Middle frontal gyrus (tissue), 1 donor: ENCODE measurements at regions not wholly inside any gene's neighbourhood (a gene's known extent, or its start where the extent isn't known, plus 50 kb on each side); places are given as distances from the start of the nearest gene placed in this dataset.

ENCODE experiments used
- DNase-seq: peaks from one replicate; pipeline ENCODE4 v3.0.0-alpha.2; 2015; ENCODE audit warnings: low spot score; ENCODE audit errors: extremely low spot score

DNA sequence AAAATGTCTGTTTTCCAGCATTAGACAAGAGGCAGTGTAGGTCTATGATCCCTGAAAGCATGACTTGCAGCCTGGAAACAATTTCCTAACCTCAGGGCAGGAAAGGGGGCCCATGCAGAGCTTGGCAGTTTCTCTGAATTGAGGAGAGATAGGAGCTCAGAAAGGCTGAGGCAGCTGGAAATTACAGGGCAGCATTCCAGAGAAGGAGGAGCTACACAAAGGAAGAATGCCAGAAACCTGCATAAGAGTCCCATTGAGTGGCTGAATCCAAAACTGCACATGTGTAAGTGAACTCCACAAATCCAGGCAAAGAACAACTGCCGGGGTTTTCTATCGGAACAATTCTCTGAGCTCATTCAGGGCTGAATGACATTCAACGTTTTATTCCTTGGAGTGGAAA is 346.8 kb downstream of the PIK3R1 start:
- DNase-seq = peak; percentile 23

DNA sequence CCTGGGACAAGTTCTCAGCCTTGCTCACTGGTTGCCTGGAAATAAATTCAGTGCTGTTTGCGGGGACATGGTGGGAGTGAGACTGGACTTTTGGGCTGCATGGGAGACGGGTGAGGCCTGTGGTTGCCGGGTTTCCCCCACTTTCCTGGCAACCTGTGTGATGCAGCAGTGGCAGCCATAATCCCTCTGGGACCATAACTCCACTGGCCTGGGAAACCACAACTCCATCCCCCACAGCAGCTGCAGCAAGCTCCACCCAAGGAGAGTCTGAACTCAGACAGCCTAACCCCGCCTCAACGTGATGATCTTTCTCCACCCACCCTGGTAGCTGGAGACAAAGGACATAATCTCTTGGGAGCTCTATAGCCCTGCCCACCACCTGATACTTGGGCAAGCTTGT is 349.9 kb downstream of the PIK3R1 start:
- DNase-seq = no peak

DNA sequence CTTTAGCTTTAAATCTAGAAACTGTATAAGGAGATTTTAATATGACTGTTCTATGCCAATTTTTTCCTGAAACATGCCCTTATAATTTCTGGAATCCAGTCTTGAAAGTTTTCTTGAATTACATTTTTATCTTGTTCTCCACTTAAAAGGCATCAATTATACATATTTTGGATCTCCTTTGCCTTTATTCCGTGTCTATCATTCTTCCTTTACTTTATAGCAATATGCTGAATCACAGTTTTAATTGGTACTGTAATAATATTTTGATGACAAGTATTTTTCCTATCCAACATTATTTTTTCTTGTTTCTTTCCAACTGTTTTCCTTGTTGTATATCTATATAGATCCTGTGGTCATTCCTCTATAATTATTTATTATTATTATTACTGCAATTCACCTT is 361.2 kb downstream of the PIK3R1 start:
- DNase-seq = no peak

- DNase-seq = no peak
These were observed 366.7 kb downstream of the PIK3R1 start for GRCh38 chr5:68582284-68582683.

GRCh38 chr5:68587171-68587570 is 371.6 kb downstream of the PIK3R1 start:
- DNase-seq = no peak

DNA sequence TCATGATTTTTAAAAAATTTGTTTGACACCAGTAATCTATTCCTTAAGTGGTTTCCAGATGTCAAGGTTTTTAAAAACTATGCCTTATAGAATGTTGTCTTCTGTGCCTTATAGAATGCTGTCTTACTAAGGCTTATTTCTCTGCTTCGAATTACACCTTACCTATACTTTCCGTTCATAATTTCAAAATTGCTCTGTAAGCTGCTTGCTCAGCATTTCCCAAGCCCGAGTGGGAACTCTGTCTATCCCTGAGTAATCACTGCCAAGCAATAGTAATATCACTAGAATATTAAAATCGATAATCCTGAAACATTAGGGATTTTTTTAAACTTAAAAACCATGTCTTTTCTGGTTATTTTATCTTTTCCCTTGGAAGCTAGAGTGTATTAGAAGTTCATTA is 376.3 kb downstream of the PIK3R1 start:
- DNase-seq = no peak

DNA sequence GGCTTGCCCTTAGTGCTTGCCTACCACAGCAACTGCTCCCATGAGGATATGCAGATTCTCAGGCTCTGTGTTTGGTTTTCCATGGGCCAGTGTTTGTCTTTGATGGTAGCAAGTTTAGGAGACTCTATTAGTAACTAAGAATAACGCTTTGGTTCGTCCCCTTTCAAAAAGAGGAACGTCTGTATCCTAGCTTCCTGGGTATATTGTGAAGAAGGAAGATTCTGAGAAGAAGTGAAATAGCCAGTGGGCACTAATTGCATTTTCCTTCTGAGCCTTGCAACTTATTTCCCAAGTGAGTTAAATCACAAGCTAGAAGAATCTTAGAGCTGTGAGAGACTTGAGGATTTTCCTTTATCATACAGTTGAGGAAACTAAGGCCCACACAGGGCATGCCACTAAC is 376.8 kb downstream of the PIK3R1 start:
- no peak for DNase-seq

GRCh38 chr5:68593211-68593671 is 377.7 kb downstream of the PIK3R1 start:
- no peak for DNase-seq

DNA sequence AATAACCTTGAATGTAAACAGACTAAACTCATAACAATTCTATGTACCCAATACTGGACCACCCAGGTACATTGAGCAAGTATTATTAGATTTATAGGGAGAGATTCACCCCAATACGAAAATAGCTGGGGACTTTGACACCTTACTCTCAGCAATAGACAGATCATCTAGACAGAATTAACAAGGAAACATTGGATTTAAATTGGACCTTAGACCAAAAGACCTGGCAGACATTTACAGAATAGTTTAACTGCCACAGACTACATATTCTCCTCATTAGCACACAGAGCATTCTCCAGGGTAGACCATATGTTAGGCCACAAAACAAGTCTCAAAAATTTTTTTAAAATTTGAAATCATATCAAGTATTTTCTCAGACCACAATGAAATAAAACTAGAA is 397.4 kb downstream of the PIK3R1 start:
- DNase-seq = no peak

DNA sequence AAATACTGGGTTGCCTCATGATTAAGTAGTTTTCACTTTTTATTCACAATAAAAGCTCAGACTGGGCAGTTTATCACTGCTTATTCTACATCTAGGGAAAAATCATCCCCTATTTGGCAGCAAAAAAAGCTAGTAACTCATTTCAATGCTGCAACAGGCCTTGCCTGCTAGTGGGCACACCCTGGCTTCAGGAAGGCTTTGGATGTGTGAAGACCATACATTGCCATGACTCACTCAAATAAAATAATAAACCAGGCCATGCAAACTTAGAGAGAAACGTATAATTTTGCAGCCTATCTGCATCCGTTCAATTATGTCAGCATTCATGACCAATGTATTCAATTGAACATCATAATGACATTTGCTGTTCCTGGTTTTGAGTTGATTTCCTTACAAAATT is 402.9 kb downstream of the PIK3R1 start:
- DNase-seq = no peak

DNA sequence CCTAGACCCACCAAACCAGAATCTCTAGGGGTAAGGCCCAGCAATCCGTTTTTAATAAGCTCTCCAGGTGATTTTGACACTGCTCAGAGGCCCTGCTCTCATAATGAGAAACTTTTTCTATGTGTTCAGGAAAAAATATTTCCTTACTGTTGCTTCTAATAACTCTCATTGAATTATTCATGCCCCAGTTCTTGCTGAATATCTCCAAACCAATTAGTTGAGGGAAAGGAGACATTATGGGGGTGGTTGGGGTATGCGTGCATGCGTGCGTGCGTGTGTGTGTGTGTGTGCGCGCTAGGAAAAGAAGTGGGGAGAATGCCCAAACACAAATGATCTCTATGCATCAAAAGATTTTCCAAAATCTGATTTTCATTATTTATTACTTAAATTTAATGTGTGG is 411.4 kb downstream of the PIK3R1 start:
- DNase-seq = no peak

DNA sequence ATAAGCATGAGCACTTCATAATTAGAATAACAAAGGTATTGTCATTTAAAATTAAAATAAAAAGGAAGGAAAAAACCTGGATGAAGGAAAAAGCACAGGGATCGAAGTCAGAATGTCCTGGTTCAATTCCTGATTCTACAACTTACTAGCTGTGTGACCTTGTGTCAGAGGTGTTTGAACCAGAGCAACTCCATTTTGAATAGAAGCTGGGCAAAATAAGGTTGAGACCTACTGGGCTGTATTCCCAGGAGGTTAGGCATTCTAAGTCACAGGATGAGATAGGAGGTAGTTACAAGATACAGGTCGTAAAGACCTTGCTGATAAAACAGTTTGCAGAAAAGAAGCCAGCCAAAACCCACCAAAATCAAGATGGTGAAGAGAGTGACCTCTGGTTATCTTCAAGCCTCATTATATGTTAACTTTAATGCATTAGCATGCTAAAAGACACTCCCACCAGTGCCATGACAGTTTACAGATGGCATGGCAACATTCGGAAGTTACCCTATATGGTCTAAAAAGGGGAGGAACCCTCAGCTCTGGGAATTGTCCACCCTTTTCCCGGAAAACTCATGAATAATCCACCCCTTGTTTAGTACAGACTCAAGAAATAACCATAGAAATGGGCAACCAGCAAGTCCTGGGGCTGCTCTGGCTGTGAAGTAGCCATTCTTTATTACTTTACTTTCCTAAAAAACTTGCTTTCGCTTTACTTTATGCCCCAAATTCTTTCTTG is 412.7 kb downstream of the PIK3R1 start:
- no peak for DNase-seq

DNA sequence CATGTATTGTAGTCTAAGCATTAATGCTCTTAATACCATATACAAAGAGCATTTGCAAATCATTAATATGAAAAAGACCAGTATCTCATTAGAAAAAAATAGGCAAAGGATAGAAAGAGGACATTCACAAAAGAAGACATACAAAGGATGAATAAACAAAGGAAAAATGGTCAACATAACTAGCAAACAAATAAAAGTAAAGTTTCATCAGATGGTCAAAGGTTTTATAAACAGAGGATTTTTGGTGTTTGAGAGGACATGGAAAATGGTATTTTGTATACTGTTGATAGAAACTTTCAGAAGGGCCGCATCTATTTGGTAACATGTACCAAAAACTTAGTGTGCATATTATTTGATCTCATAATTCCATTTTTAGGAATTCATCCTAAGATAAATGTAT is 414.8 kb downstream of the PIK3R1 start:
- DNase-seq = no peak

- DNase-seq = no peak
These were observed 416.3 kb downstream of the PIK3R1 start for GRCh38 chr5:68631884-68632283.

- DNase-seq = no peak
These were observed 425.7 kb downstream of the PIK3R1 start for GRCh38 chr5:68641211-68641610.

GRCh38 chr5:68643064-68643463 is 427.5 kb downstream of the PIK3R1 start:
- no peak for DNase-seq

DNA sequence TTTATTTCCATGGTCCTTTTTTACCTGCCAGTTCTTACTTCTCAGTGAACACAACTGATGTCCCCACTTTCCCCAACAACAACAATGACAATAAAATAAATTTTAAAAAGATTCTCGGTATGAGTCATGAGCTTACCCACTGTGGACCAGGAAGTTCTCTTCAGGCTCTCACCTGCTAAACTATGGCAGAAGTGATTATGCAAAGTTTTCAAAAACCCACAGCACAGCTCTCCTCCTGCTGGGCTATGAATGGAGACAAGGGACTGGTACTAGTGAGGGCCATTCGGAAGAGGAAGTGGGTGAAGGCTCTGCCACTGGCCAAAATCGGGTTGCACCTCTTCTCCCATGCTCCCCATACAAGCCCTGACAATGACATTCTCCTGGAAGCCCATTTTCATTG is 429.4 kb downstream of the PIK3R1 start:
- no peak for DNase-seq

GRCh38 chr5:68646144-68646543 is 430.6 kb downstream of the PIK3R1 start:
- DNase-seq = no peak

- no peak for DNase-seq
These were observed 432.2 kb downstream of the PIK3R1 start for GRCh38 chr5:68647743-68648142.

DNA sequence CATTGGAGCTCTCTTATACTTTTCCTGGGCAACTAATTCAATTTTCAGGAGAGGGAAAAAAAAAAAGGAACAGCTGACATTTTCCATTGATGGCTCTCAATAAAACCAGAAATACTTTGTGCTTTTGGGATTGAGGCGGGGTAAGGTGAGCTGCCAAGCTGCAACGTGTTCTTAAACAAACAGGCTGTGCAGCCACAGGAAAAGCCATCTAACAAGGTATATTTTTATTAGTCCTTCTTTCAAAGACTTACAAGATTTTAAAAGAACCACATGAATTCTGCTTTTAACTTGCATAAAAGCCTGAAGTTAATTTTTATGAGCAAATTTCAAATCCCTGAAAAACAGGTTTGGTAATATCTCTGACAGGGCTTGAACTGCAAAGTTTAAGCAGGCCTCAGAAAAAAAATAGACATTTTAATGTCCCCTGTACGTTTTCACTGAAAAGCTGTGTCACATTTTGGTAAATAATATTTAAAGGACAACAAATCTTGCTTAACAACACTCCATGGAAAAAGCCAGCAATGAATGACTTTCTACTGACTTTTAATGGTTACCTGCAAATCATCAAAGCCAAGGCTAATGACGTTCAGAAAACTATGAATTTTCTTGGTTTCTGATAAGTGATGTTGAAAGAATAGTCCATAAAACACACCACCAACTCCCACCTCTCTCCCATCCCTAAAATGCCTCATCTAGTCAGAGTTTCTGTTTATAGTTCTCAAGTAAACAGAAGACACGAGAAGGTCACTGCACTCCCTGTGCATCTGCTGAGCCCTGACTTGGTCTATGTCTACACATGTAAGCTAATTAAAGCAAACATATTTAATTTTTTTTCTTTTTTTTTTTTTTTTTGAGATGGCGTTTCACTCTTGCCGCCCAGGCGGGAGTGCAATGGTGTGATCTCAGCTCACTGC is 433.6 kb downstream of the PIK3R1 start:
- DNase-seq = no peak

- no peak for DNase-seq
These were observed 437.0 kb downstream of the PIK3R1 start for GRCh38 chr5:68652534-68652965.

- no peak for DNase-seq
These were observed 437.9 kb downstream of the PIK3R1 start for GRCh38 chr5:68653471-68653870.
